ENCODE measurements at regions not wholly inside any gene's neighbourhood (a gene's known extent, or its start where the extent isn't known, plus 50 kb on each side); places are given as distances from the start of the nearest gene placed in this dataset.

DNA sequence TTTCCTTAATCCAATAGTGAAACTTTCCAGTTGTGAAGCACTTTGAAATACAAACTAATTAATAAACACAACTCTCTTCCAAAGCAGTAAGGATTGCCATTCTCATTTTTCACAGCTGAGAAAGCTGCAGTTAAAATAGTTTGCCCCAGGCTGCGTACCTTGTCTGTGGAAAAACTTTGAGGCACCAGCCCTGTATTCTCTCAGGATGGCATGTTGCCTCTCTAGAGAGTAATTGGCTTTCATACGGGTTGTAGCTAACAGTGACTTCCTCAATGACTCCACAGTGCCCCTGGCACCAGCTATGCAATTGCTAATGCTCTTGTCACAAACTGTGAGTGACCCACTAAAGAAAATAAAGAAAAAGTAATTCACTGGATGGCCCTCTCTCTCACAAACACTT is 345.7 kb downstream of the MTX2 start:
- no peak for DNase-seq (ENCODE audit: low read depth, low spot score)
- Mint-ChIP-seq H3K27ac (ENCODE audit: unreplicated experiment) (no peak overlapping the region), H3K9me3 (peaks cover 2% of the 10 kb centered on the region), H3K4me1 (no peaks in the 10 kb centered on the region), H3K36me3 (ENCODE audit: low read depth) (no peaks in the 10 kb centered on the region), H3K27me3 (ENCODE audit: low read depth) (peaks cover 59% of the 10 kb centered on the region), H3K4me3 (no peak overlapping the region)
- TF ChIP-seq, protein P1, sequence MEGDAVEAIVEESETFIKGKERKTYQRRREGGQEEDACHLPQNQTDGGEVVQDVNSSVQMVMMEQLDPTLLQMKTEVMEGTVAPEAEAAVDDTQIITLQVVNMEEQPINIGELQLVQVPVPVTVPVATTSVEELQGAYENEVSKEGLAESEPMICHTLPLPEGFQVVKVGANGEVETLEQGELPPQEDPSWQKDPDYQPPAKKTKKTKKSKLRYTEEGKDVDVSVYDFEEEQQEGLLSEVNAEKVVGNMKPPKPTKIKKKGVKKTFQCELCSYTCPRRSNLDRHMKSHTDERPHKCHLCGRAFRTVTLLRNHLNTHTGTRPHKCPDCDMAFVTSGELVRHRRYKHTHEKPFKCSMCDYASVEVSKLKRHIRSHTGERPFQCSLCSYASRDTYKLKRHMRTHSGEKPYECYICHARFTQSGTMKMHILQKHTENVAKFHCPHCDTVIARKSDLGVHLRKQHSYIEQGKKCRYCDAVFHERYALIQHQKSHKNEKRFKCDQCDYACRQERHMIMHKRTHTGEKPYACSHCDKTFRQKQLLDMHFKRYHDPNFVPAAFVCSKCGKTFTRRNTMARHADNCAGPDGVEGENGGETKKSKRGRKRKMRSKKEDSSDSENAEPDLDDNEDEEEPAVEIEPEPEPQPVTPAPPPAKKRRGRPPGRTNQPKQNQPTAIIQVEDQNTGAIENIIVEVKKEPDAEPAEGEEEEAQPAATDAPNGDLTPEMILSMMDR (conservative IDR thresholded peaks at IDR 0.05): no peak

DNA sequence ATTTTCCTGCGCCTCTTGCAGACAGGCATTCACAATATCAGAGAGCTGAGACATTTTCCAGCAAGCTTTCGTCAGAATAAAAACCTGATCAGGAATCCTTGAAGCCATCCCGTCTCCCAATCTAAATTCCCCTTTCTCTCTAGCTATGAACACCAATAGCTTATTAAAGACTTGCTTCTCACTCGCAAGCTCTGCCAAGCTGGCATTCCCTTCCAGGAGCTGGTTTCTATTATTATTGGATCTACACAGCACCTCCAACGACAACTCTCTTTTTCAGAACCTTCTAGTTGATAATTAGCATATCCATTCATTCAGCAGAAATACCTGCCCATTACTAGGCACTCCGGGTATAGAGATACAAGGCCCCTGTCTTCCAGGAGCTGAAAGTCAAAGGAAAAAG is 350.3 kb downstream of the MTX2 start:
- Mint-ChIP-seq H3K27ac (ENCODE audit: unreplicated experiment) (no peak overlapping the region), H3K9me3 (no peaks in the 10 kb centered on the region), H3K27me3 (ENCODE audit: low read depth) (peaks cover 72% of the 10 kb centered on the region), H3K4me3 (no peak overlapping the region), H3K36me3 (ENCODE audit: low read depth) (no peaks in the 10 kb centered on the region), H3K4me1 (no peaks in the 10 kb centered on the region)
- TF ChIP-seq, protein P1 (conservative IDR thresholded peaks at IDR 0.05): no peak
- DNase-seq (ENCODE audit: low read depth, low spot score): no peak

DNA sequence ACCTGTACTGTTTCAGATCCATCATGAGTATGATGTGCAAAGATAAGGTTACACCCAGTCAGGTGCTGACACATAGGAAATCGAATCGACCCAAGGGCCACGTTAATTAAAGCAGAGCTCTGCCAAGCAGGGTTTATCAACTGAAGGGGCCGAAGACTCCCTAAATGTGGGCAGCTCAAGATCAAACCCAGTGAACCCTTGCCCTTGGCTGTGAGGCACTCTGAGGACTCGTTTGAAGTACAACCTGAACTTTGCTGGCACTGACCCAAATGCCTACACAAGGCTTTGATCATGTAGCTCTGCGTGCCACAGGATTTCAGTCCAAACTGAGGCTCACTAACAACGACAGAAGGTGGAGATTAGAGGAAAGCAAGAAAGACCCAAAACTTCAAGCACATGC is 352.1 kb downstream of the MTX2 start:
- H3K27ac Mint-ChIP-seq (ENCODE audit: unreplicated experiment): no peak overlapping the region
- no peaks in the 10 kb centered on the region for H3K4me1 Mint-ChIP-seq
- DNase-seq (ENCODE audit: low read depth, low spot score): no peak
- no peaks in the 10 kb centered on the region for H3K9me3 Mint-ChIP-seq
- no peak overlapping the region for H3K4me3 Mint-ChIP-seq
- TF ChIP-seq, protein P1 (conservative IDR thresholded peaks at IDR 0.05): no peak
- peaks cover 75% of the 10 kb centered on the region for H3K27me3 Mint-ChIP-seq (ENCODE audit: low read depth)
- no peaks in the 10 kb centered on the region for H3K36me3 Mint-ChIP-seq (ENCODE audit: low read depth)

DNA sequence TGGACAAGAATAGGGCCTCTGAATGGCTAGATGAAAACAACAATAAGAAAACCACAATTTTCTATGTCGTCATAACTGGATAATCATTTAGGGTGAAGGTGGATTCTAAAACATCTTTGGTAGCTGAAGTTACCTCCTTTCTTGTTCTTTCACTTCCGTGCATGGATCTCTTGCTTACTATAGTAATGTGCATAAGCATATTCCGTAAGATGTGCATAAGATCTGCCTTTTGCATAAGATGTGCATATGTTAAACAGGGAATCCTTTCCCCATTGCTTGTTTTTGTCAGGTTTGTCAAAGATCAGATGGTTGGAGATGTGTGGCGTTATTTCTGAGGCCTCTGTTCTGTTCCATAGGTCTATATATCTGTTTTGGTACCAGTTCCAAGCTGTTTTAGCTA is 353.6 kb downstream of the MTX2 start:
- DNase-seq (ENCODE audit: low read depth, low spot score): no peak
- TF ChIP-seq, protein P1 (conservative IDR thresholded peaks at IDR 0.05): no peak
- no peak overlapping the region for H3K4me3 Mint-ChIP-seq
- H3K27ac Mint-ChIP-seq (ENCODE audit: unreplicated experiment): no peak overlapping the region
- H3K36me3 Mint-ChIP-seq (ENCODE audit: low read depth): no peaks in the 10 kb centered on the region
- H3K9me3 Mint-ChIP-seq: no peaks in the 10 kb centered on the region
- H3K4me1 Mint-ChIP-seq: no peaks in the 10 kb centered on the region
- peaks cover 86% of the 10 kb centered on the region for H3K27me3 Mint-ChIP-seq (ENCODE audit: low read depth)

DNA sequence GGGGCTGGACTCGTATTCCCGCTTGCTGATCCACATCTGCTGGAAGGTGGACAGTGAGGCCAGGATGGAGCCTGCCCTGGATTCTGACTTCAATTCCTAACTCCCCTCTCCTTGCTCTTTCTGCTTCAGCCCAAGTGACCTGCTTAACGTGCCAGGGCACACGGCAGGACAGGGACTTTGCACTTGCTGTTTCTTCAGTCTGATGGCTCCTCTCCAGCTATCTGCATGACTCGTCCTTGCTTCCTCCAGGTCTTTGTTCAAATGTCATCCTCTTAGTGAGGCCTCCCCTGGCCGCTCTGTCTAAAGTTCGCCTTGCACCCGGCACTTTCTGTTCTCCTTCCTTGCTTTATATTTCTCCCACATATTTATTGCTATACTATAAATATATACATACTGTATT is 357.6 kb downstream of the MTX2 start:
- H3K27ac Mint-ChIP-seq (ENCODE audit: unreplicated experiment): no peak overlapping the region
- DNase-seq (ENCODE audit: low read depth, low spot score): no peak
- TF ChIP-seq, protein P1 (conservative IDR thresholded peaks at IDR 0.05): no peak
- H3K27me3 Mint-ChIP-seq (ENCODE audit: low read depth): peaks cover 93% of the 10 kb centered on the region
- H3K4me1 Mint-ChIP-seq: no peaks in the 10 kb centered on the region
- no peaks in the 10 kb centered on the region for H3K9me3 Mint-ChIP-seq
- no peak overlapping the region for H3K4me3 Mint-ChIP-seq
- H3K36me3 Mint-ChIP-seq (ENCODE audit: low read depth): no peaks in the 10 kb centered on the region

DNA sequence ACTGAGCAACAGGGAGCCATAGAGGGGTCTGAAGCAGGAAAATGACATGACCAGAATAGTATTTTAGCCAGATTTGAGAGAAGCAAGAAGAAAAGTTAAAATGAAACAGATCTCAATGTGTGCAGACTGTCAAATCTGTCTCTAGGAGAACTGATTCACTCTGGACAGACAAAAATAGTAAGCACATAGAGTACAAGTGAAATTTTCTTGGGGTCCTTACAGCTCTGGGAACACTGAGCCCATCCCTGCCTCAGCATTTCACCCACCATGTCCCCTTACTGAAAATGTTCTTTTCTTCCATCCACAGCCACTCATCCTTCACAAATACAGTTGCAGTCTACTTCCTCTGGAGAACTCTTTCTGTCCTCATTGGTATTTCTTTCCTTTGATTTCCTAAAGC is 359.2 kb downstream of the MTX2 start:
- TF ChIP-seq, protein P1 (conservative IDR thresholded peaks at IDR 0.05): no peak
- no peak overlapping the region for H3K27ac Mint-ChIP-seq (ENCODE audit: unreplicated experiment)
- peaks cover 93% of the 10 kb centered on the region for H3K27me3 Mint-ChIP-seq (ENCODE audit: low read depth)
- H3K4me3 Mint-ChIP-seq: no peak overlapping the region
- H3K36me3 Mint-ChIP-seq (ENCODE audit: low read depth): no peaks in the 10 kb centered on the region
- no peaks in the 10 kb centered on the region for H3K4me1 Mint-ChIP-seq
- H3K9me3 Mint-ChIP-seq: no peaks in the 10 kb centered on the region
- DNase-seq (ENCODE audit: low read depth, low spot score): no peak

Data from neural crest cell (in vitro differentiated cells).